H9 (cell line): ENCODE measurements at regions not wholly inside any gene's neighbourhood (a gene's known extent, or its start where the extent isn't known, plus 50 kb on each side); places are given as distances from the start of the nearest gene placed in this dataset.

ENCODE experiments used
- DNase-seq: peaks from one replicate; pipeline ENCODE4 v3.0.0-alpha.2; 2017
- H2AFZ ChIP-seq: one replicate; pipeline ENCODE4 v1.6.1; 2013; ENCODE audit warnings: mild to moderate bottlenecking, low read length, control low read depth, moderate library complexity
- H2AK5ac ChIP-seq: 2 replicates; pipeline ENCODE4 v1.6.1; 2013; ENCODE audit warnings: low read length, control low read depth, mixed read lengths; ENCODE audit not compliant: insufficient read length
- H2BK120ac ChIP-seq: one replicate; pipeline ENCODE4 v1.6.1; 2013; ENCODE audit warnings: low read depth, mild to moderate bottlenecking, low read length, control low read depth, inconsistent platforms; ENCODE audit not compliant: poor library complexity, severe bottlenecking
- H2BK12ac ChIP-seq: 2 replicates; pipeline ENCODE4 v1.6.1; 2013; ENCODE audit warnings: low read length, control low read depth, mixed read lengths, low read depth; ENCODE audit not compliant: insufficient read length
- H2BK15ac ChIP-seq: 2 replicates; pipeline ENCODE4 v1.6.1; 2013; ENCODE audit warnings: low read depth, low read length, control low read depth
- H2BK20ac ChIP-seq: one replicate; pipeline ENCODE4 v1.6.1; 2013; ENCODE audit warnings: low read depth, mild to moderate bottlenecking, low read length, control low read depth, inconsistent platforms; ENCODE audit not compliant: poor library complexity, severe bottlenecking
- H2BK5ac ChIP-seq: 2 replicates; pipeline ENCODE4 v1.6.1; 2013; ENCODE audit warnings: low read length, control low read depth, mixed read lengths; ENCODE audit not compliant: insufficient read length
- H3K14ac ChIP-seq: 2 replicates; pipeline ENCODE4 v1.6.1; 2013; ENCODE audit warnings: low read length, control low read depth; ENCODE audit not compliant: insufficient read depth
- H3K18ac ChIP-seq: 2 replicates; pipeline ENCODE4 v1.6.1; 2013; ENCODE audit warnings: low read depth, mild to moderate bottlenecking, mixed read lengths, low read length, control low read depth; ENCODE audit not compliant: insufficient read length
- H3K23ac ChIP-seq: 2 replicates; pipeline ENCODE4 v1.6.1; 2013; ENCODE audit warnings: low read length, control low read depth, mixed read lengths, low read depth; ENCODE audit not compliant: insufficient read length
- H3K23me2 ChIP-seq: 2 replicates; pipeline ENCODE4 v1.6.1; 2013; ENCODE audit warnings: low read depth, mild to moderate bottlenecking, mixed read lengths, low read length, control low read depth; ENCODE audit not compliant: insufficient read length, poor library complexity, severe bottlenecking
- H3K27ac ChIP-seq: 2 replicates; pipeline ENCODE4 v1.5.1; 2013; ENCODE audit warnings: low read length, control low read depth, mixed read lengths, low read depth; ENCODE audit not compliant: insufficient read length
- H3K27me3 ChIP-seq: 2 replicates; pipeline ENCODE4 v1.6.1; 2013; ENCODE audit warnings: low read length, control low read depth, inconsistent platforms; ENCODE audit not compliant: insufficient read depth
- H3K4ac ChIP-seq: 2 replicates; pipeline ENCODE4 v1.6.1; 2013; ENCODE audit warnings: low read depth, mild to moderate bottlenecking, control low read depth, inconsistent platforms, low read length, moderate library complexity
- H3K4me1 ChIP-seq: 2 replicates; pipeline ENCODE4 v1.6.1; 2013; ENCODE audit warnings: low read length, control low read depth, inconsistent platforms; ENCODE audit not compliant: insufficient read depth
- H3K4me2 ChIP-seq: 2 replicates; pipeline ENCODE4 v1.6.1; 2013; ENCODE audit warnings: low read length, control low read depth, mixed read lengths; ENCODE audit not compliant: insufficient read length, insufficient read depth
- H3K56ac ChIP-seq: 2 replicates; pipeline ENCODE4 v1.6.1; 2013; ENCODE audit warnings: low read depth, mild to moderate bottlenecking, mixed read lengths, low read length, control low read depth; ENCODE audit not compliant: insufficient read length
- H3K79me1 ChIP-seq: 2 replicates; pipeline ENCODE4 v1.6.1; 2013; ENCODE audit warnings: low read depth, mild to moderate bottlenecking, moderate library complexity, low read length, control low read depth, inconsistent platforms; ENCODE audit not compliant: insufficient read depth, poor library complexity, severe bottlenecking
- H3K79me2 ChIP-seq: 2 replicates; pipeline ENCODE4 v1.6.1; 2013; ENCODE audit warnings: low read length, control low read depth, inconsistent platforms; ENCODE audit not compliant: insufficient read depth
- H3K9ac ChIP-seq: 2 replicates; pipeline ENCODE4 v1.6.1; 2013; ENCODE audit warnings: low read length, control low read depth, mixed read lengths; ENCODE audit not compliant: insufficient read length; ENCODE audit errors: extremely low read depth
- H3K9me3 ChIP-seq: one replicate; pipeline ENCODE4 v1.6.1; 2013; ENCODE audit warnings: low read depth, low read length, inconsistent platforms; ENCODE audit not compliant: control insufficient read depth
- H3T11ph ChIP-seq: one replicate; pipeline ENCODE4 v1.6.1; 2013; ENCODE audit warnings: mild to moderate bottlenecking, low read length, control low read depth, inconsistent platforms
- H4K20me1 ChIP-seq: one replicate; pipeline ENCODE4 v1.6.1; 2013; ENCODE audit not compliant: control insufficient read depth, insufficient read length, insufficient read depth
- H4K5ac ChIP-seq: 2 replicates; pipeline ENCODE4 v1.6.1; 2013; ENCODE audit warnings: low read depth, mild to moderate bottlenecking, mixed read lengths, low read length, control low read depth; ENCODE audit not compliant: insufficient read length
- H4K8ac ChIP-seq: replicated peaks from 2 replicates; pipeline ENCODE4 v1.6.1; 2013; ENCODE audit warnings: low read length, control low read depth, mixed read lengths, low read depth; ENCODE audit not compliant: insufficient read length
- H4K91ac ChIP-seq: 2 replicates; pipeline ENCODE4 v1.6.1; 2013; ENCODE audit warnings: low read depth, mild to moderate bottlenecking, moderate library complexity, mixed read lengths, low read length, control low read depth; ENCODE audit not compliant: insufficient read length
- H3K27ac Mint-ChIP-seq, 3 experiments: 2 replicates in 2 of 3; 3 replicates in 1 of 3; pipeline ENCODE4 v1.8.0; 2020 to 2021; ENCODE audit warnings: mixed read lengths in 3 of 3, mild to moderate bottlenecking in 1 of 3, moderate library complexity in 1 of 3
- H3K27me3 Mint-ChIP-seq: 2 replicates; pipeline ENCODE4 v1.8.0; 2021; ENCODE audit warnings: low read depth, mild to moderate bottlenecking, moderate library complexity, mixed read lengths
- H3K36me3 Mint-ChIP-seq, 3 experiments: 2 replicates in 2 of 3; 3 replicates in 1 of 3; pipeline ENCODE4 v1.8.0; 2020 to 2021; ENCODE audit warnings: low read depth in 3 of 3, mixed read lengths in 3 of 3; ENCODE audit not compliant: insufficient read depth in 1 of 3
- H3K4me1 Mint-ChIP-seq, 2 experiments: 2 replicates each; pipeline ENCODE4 v1.8.0; 2020; ENCODE audit warnings: mixed read lengths in 2 of 2
- H3K4me3 Mint-ChIP-seq, 2 experiments: 2 replicates in 1 of 2; 3 replicates in 1 of 2; pipeline ENCODE4 v1.8.0; 2020 to 2021; ENCODE audit warnings: mild to moderate bottlenecking in 2 of 2, mixed read lengths in 2 of 2, moderate library complexity in 1 of 2
- H3K9me3 Mint-ChIP-seq, 2 experiments: 2 replicates in 1 of 2; 3 replicates in 1 of 2; pipeline ENCODE4 v1.8.0; 2020; ENCODE audit warnings: mild to moderate bottlenecking in 2 of 2, mixed read lengths in 2 of 2, moderate library complexity in 1 of 2
- WGBS: extraction: QIAGEN DNeasy Blood & Tissue Kit; methylation state at CpG from one replicate; pipeline ENCODE4 v1.1.7; 2013; ENCODE audit warnings: missing lambda C conversion rate, low lambda C conversion rate, mixed read lengths; ENCODE audit not compliant: insufficient read length; ENCODE audit errors: extremely low coverage; 5-methylcytosine and 5-hydroxymethylcytosine counted together
- TF ChIP-seq, protein P1 (sequence below): fragments of 200-600 bp; sonication (generic); conservative IDR thresholded peaks from 3 replicates; pipeline ENCODE4 v1.8.0; 2021; ENCODE audit warnings: antibody characterized with exemption, mild to moderate bottlenecking

DNA sequence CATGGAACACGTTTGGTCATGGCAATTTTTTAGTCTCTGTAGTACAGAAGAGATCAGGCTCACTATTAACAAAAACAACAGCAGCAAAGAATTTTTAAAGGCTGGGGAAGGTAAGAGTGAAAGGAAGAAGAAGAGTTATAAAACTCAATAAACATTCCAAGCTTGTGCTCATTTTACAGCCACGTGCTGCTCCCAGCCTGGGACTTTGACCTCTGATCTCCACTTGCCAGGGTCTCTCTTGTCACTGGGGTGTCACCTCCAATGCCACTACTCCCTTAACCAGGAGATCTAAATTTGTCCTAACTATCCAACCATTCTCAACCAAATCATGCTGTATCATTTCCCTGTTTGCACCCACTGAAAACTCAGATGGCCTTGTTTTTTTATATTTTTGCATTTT, 605.1 kb downstream of the VRK1 start:
- H3K4me1 Mint-ChIP-seq = peaks cover 6 to 9% of the 10 kb centered on the region in 2 experiments; a peak in 3 of 4 replicates
- Histone ChIP-seq H2BK15ac (no peak overlapping the region), H4K8ac (no peak overlapping the region), H4K91ac (no peak overlapping the region), H2BK12ac (no peak overlapping the region), H3K4me1 (no peaks in the 10 kb centered on the region), H2BK120ac (no peak overlapping the region), H3K23ac (no peak overlapping the region), H3K14ac (no peak overlapping the region), H3K9ac (no peak overlapping the region), H3K56ac (no peak overlapping the region), H3K79me2 (no peaks in the 10 kb centered on the region), H3K18ac (no peak overlapping the region), H2BK5ac (no peak overlapping the region), H3K23me2 (no peaks in the 10 kb centered on the region), H3K27ac (no peak overlapping the region), H3K9me3 (no peaks in the 10 kb centered on the region), H2AK5ac (no peak overlapping the region), H2BK20ac (no peak overlapping the region), H2AFZ (no peak overlapping the region), H3K4me2 (no peak overlapping the region), H4K20me1 (no peaks in the 10 kb centered on the region), H3K79me1 (no peaks in the 10 kb centered on the region), H3K27me3 (no peaks in the 10 kb centered on the region), H3K4ac (no peak overlapping the region), H4K5ac (no peak overlapping the region), H3T11ph (no peak overlapping the region)
- H3K4me3 Mint-ChIP-seq = no peak overlapping the region
- peaks cover 6 to 7% of the 10 kb centered on the region in 2 experiments; a peak in 3 of 5 replicates for H3K9me3 Mint-ChIP-seq
- H3K36me3 Mint-ChIP-seq = peaks cover 0 to 8% (median 3%) of the 10 kb centered on the region in 3 experiments; a peak in 5 of 7 replicates
- TF ChIP-seq, protein P1, sequence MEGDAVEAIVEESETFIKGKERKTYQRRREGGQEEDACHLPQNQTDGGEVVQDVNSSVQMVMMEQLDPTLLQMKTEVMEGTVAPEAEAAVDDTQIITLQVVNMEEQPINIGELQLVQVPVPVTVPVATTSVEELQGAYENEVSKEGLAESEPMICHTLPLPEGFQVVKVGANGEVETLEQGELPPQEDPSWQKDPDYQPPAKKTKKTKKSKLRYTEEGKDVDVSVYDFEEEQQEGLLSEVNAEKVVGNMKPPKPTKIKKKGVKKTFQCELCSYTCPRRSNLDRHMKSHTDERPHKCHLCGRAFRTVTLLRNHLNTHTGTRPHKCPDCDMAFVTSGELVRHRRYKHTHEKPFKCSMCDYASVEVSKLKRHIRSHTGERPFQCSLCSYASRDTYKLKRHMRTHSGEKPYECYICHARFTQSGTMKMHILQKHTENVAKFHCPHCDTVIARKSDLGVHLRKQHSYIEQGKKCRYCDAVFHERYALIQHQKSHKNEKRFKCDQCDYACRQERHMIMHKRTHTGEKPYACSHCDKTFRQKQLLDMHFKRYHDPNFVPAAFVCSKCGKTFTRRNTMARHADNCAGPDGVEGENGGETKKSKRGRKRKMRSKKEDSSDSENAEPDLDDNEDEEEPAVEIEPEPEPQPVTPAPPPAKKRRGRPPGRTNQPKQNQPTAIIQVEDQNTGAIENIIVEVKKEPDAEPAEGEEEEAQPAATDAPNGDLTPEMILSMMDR = no peak
- no peak overlapping the region for H3K27ac Mint-ChIP-seq
- DNase-seq = no peak
- peaks cover 8% of the 10 kb centered on the region for H3K27me3 Mint-ChIP-seq
- no CpG with 5 or more reads among the region's 2 CpGs for WGBS
